ENCODE measurements at regions not wholly inside any gene's neighbourhood (a gene's known extent, or its start where the extent isn't known, plus 50 kb on each side); places are given as distances from the start of the nearest gene placed in this dataset.

GRCh38 chr16:65681406-65681805 is 559.5 kb upstream of the CDH11 start:
- no peak for DNase-seq (ENCODE audit: low read depth in 2 of 2)

GRCh38 chr16:65679785-65680184 is 557.9 kb upstream of the CDH11 start:
- DNase-seq (ENCODE audit: low read depth in 2 of 2) = no peak

GRCh38 chr16:65675161-65675560 is 553.3 kb upstream of the CDH11 start:
- DNase-seq (ENCODE audit: low read depth in 2 of 2) = no peak

GRCh38 chr16:65672960-65673359 is 551.1 kb upstream of the CDH11 start:
- no peak for DNase-seq (ENCODE audit: low read depth in 2 of 2)

- DNase-seq (ENCODE audit: low read depth in 2 of 2) = no peak
These were observed 549.2 kb upstream of the CDH11 start for GRCh38 chr16:65671071-65671470.

GRCh38 chr16:65668064-65668595 is 546.3 kb upstream of the CDH11 start:
- DNase-seq (ENCODE audit: low read depth in 2 of 2) = no peak

- no peak for DNase-seq (ENCODE audit: low read depth in 2 of 2)
These were observed 545.2 kb upstream of the CDH11 start for GRCh38 chr16:65667011-65667578.

- no peak for DNase-seq (ENCODE audit: low read depth in 2 of 2)
These were observed 544.5 kb upstream of the CDH11 start for GRCh38 chr16:65666132-65666941.

- no peak for DNase-seq (ENCODE audit: low read depth in 2 of 2)
These were observed 543.7 kb upstream of the CDH11 start for GRCh38 chr16:65665586-65665985.

- DNase-seq (ENCODE audit: low read depth in 2 of 2) = no peak
These were observed 541.9 kb upstream of the CDH11 start for GRCh38 chr16:65663774-65664173.

- no peak for DNase-seq (ENCODE audit: low read depth in 2 of 2)
These were observed 540.4 kb upstream of the CDH11 start for GRCh38 chr16:65662256-65662655.

- no peak for DNase-seq (ENCODE audit: low read depth in 2 of 2)
These were observed 539.7 kb upstream of the CDH11 start for GRCh38 chr16:65661558-65661957.

GRCh38 chr16:65660390-65660789 is 538.5 kb upstream of the CDH11 start:
- DNase-seq (ENCODE audit: low read depth in 2 of 2) = no peak

- DNase-seq (ENCODE audit: low read depth in 2 of 2) = no peak
These were observed 537.9 kb upstream of the CDH11 start for GRCh38 chr16:65659758-65660157.

GRCh38 chr16:65658787-65659220 is 536.9 kb upstream of the CDH11 start:
- no peak for DNase-seq (ENCODE audit: low read depth in 2 of 2)

- no peak for DNase-seq (ENCODE audit: low read depth in 2 of 2)
These were observed 536.5 kb upstream of the CDH11 start for GRCh38 chr16:65658349-65658748.

GRCh38 chr16:65657556-65657955 is 535.7 kb upstream of the CDH11 start:
- no peak for DNase-seq (ENCODE audit: low read depth in 2 of 2)

- DNase-seq (ENCODE audit: low read depth in 2 of 2) = no peak
These were observed 535.2 kb upstream of the CDH11 start for GRCh38 chr16:65657071-65657494.

GRCh38 chr16:65655802-65656201 is 533.9 kb upstream of the CDH11 start:
- no peak for DNase-seq (ENCODE audit: low read depth in 2 of 2)

GRCh38 chr16:65648101-65648500 is 526.2 kb upstream of the CDH11 start:
- no peak for DNase-seq (ENCODE audit: low read depth in 2 of 2)

- no peak for DNase-seq (ENCODE audit: low read depth in 2 of 2)
These were observed 523.0 kb upstream of the CDH11 start for GRCh38 chr16:65644821-65645220.

GRCh38 chr16:65641762-65642289 is 520.0 kb upstream of the CDH11 start:
- DNase-seq (ENCODE audit: low read depth in 2 of 2) = no peak

Data from activated CD4-positive, alpha-beta T cell treated with anti-CD3 and anti-CD28 coated beads for 24 hours (primary cell).